ENCODE measurements at regions not wholly inside any gene's neighbourhood (a gene's known extent, or its start where the extent isn't known, plus 50 kb on each side); places are given as distances from the start of the nearest gene placed in this dataset.

DNA sequence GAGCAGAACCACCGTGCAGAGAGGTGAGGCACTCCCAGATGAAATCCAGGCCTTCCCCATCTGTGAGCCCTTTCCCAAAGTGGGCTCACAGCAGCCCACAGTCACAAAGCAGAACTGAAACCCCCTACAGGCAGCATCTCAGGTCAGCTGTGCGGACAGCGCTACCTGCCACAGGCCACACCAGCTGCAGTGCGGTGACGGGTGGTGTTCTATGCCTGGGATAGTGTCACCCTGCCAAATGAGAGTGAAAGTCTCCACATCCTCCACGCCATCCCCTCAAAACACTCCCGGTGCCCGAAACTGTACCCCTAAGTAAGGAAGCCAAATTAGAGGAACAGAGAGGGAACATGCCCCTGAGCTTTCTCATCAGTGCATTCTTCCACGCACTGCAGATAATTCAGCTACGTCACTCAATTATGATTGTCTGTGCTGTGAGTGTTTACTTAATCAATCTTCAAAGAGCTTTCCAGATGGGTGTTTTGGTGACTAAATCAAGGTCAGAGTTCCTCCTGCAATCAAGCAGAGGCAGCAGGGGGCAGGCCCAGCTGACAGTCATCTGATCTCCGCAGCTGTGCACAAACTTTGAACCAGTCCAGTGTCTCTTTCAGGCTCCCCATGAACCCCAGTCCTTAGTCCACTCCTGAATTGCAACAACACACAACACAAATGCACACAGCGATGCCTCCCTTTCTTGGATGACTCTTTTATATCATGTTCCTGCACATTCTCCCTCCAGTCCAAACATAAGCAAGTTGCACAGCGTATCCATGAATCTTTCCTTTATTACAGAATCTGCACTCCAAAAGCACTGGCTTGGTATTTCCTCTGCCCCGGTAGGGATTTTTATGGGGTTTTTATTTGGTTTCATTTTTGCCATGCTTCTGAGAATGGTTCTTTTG, 150.0 kb downstream of the TOMM20 start:
- Histone ChIP-seq H3K4me1 (ENCODE audit: control insufficient read depth, insufficient read depth, low read length) (peaks cover 39% of the 10 kb centered on the region), H3K27ac (ENCODE audit: low read length) (peak overlapping the region; percentile 98), H3K4me3 (ENCODE audit: low read length) (no peak overlapping the region), H3K27me3 (ENCODE audit: control insufficient read depth, insufficient read depth) (no peaks in the 10 kb centered on the region), H3K9me3 (ENCODE audit: control insufficient read depth, low read length) (no peaks in the 10 kb centered on the region)
- intact Hi-C loops (cut with DNase I) = loop anchor here in 3 of 4 donors (5.0 to 10.0 kb wide), 4 partner anchors 114 to 366 kb away; partner anchors contain the start of gene IRF2BP2 (in 2 of the 3)
- DNase-seq (peak in 1 of 3 donors; percentile 77), ATAC-seq (peak in 1 of 2 donors; percentile 24)
- WGBS = 49% methylated on average over 14 of the region's 14 CpGs

- DNase-seq = no peak
- ATAC-seq = no peak
- H3K27ac ChIP-seq (ENCODE audit: low read length) = peak overlapping the region; percentile 98
- H3K4me1 ChIP-seq (ENCODE audit: control insufficient read depth, insufficient read depth, low read length) = peaks cover 39% of the 10 kb centered on the region
- intact Hi-C loops (cut with DNase I) = loop anchor here in 3 of 4 donors (5.0 to 10.0 kb wide), 4 partner anchors 113 to 366 kb away; partner anchors contain the start of gene IRF2BP2 (in 2 of the 3)
- no peaks in the 10 kb centered on the region for H3K27me3 ChIP-seq (ENCODE audit: control insufficient read depth, insufficient read depth)
- no peaks in the 10 kb centered on the region for H3K9me3 ChIP-seq (ENCODE audit: control insufficient read depth, low read length)
- 67% methylated on average over 7 of the region's 7 CpGs for WGBS
- no peak overlapping the region for H3K4me3 ChIP-seq (ENCODE audit: low read length)
These were observed 150.7 kb downstream of the TOMM20 start for GRCh38 chr1:234977875-234978396.

GRCh38 chr1:234976861-234977680, 151.6 kb downstream of the TOMM20 start:
- Histone ChIP-seq H3K27ac (ENCODE audit: low read length) (peak overlapping the region; percentile 68), H3K27me3 (ENCODE audit: control insufficient read depth, insufficient read depth) (no peaks in the 10 kb centered on the region), H3K9me3 (ENCODE audit: control insufficient read depth, low read length) (no peaks in the 10 kb centered on the region), H3K4me3 (ENCODE audit: low read length) (no peak overlapping the region), H3K4me1 (ENCODE audit: control insufficient read depth, insufficient read depth, low read length) (peaks cover 39% of the 10 kb centered on the region)
- WGBS = 89% methylated on average over 15 of the region's 15 CpGs
- DNase-seq (no peak), ATAC-seq (no peak)
- intact Hi-C loops (cut with DNase I) = loop anchor here in 3 of 4 donors (5.0 to 10.0 kb wide), 4 partner anchors 112 to 365 kb away; partner anchors contain the start of gene IRF2BP2 (in 2 of the 3)

DNA sequence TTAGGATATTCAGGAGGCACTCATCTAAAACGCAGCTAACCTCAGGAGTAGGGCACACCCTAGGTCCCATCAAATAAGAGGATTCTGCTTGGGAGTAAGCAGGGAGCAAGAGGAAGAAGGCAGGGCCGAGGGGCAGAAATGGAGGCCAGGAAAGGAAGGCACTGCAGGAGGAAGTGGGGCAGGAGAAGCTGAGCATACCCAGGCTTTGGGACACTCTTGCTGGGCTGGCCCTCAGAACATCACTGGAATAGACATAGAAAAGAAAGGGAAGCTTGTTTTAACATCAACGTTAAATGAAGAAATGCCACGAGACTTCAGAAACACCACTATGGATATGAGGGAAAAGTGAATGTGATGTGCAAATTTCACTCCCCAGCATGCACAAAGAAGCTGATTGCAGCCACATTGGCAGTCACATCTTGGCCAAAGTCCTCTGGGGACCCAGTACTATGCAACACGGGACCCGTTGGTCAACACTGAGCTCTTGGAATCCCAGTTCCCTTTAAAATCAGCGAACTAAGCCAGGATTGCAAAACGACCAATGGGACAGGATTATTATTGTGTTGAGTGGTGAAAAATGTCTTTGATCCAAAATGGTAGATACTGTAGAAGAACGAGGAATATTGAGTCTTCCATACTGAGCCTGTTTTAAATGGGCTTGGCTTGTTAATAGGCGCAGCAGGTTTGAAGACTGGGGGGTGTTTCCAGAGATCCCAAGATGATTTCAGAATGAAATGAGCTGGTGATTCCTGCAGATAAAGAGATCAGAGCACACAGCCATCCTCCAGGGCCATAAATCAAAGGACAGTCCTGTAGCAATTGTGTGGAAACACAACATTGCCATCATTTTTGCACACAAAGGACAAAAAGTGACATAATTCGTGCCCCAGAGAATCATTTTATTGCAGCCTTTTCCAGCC, 152.4 kb downstream of the TOMM20 start:
- Histone ChIP-seq H3K27me3 (ENCODE audit: control insufficient read depth, insufficient read depth) (no peaks in the 10 kb centered on the region), H3K4me1 (ENCODE audit: control insufficient read depth, insufficient read depth, low read length) (peaks cover 33% of the 10 kb centered on the region), H3K27ac (ENCODE audit: low read length) (peak overlapping the region; percentile 78), H3K9me3 (ENCODE audit: control insufficient read depth, low read length) (no peaks in the 10 kb centered on the region), H3K4me3 (ENCODE audit: low read length) (no peak overlapping the region)
- DNase-seq (peak; percentile 77 to 83 (median 81)), ATAC-seq (peak; percentile 22 to 62)
- intact Hi-C loops (cut with DNase I) = loop anchor here in 3 of 4 donors (5.0 to 10.0 kb wide), 4 partner anchors 111 to 364 kb away; partner anchors contain the start of gene IRF2BP2 (in 2 of the 3)
- 72% methylated on average over 11 of the region's 11 CpGs for WGBS

DNA sequence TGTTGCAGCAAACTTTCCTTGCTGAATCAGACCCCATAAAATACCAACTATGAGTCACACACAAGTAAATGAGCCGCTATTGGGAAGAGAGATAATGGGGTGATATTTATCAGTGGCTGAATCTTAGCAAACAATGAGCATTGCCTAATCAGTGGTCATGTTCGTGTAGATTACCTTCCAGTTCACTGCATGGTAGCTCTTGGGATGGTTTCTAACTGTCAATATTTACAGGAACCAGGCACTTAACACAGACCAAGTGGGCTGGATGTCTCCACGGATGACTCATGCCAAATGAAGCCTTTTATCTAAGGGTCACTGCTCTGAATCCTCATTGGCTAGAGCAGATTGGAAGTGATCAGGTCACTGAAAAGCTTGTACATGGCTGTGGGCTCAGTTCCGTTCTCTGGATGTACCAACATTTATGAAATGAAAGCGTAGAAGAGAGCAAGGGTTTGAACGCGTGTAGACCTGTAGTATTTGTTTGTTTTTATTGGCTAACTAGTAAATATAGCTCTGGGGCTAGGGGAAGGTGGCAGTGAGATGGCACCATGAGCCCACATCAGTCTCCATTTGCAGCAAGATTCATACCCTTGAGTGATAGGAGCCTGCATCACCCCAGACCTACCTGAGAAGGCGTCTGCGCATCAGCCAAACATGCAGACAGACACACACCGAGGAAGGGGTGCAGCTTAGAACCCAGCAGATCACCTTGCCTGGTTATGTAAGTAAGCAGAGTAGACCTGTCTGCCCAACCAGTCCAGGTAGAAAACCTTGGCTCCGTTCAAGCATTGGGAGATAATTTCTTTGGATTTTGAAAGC, 153.3 kb downstream of the TOMM20 start:
- Histone ChIP-seq H3K4me1 (ENCODE audit: control insufficient read depth, insufficient read depth, low read length) (peaks cover 30% of the 10 kb centered on the region), H3K27me3 (ENCODE audit: control insufficient read depth, insufficient read depth) (no peaks in the 10 kb centered on the region), H3K9me3 (ENCODE audit: control insufficient read depth, low read length) (no peaks in the 10 kb centered on the region), H3K4me3 (ENCODE audit: low read length) (no peak overlapping the region), H3K27ac (ENCODE audit: low read length) (peak overlapping the region; percentile 78)
- DNase-seq = no peak
- intact Hi-C loops (cut with DNase I) = loop anchor here in 3 of 4 donors (5.0 to 10.0 kb wide), 4 partner anchors 111 to 363 kb away; partner anchors contain the start of gene IRF2BP2 (in 2 of the 3)
- peak; percentile 9 to 57 for ATAC-seq
- WGBS = 77% methylated on average over 11 of the region's 11 CpGs

DNA sequence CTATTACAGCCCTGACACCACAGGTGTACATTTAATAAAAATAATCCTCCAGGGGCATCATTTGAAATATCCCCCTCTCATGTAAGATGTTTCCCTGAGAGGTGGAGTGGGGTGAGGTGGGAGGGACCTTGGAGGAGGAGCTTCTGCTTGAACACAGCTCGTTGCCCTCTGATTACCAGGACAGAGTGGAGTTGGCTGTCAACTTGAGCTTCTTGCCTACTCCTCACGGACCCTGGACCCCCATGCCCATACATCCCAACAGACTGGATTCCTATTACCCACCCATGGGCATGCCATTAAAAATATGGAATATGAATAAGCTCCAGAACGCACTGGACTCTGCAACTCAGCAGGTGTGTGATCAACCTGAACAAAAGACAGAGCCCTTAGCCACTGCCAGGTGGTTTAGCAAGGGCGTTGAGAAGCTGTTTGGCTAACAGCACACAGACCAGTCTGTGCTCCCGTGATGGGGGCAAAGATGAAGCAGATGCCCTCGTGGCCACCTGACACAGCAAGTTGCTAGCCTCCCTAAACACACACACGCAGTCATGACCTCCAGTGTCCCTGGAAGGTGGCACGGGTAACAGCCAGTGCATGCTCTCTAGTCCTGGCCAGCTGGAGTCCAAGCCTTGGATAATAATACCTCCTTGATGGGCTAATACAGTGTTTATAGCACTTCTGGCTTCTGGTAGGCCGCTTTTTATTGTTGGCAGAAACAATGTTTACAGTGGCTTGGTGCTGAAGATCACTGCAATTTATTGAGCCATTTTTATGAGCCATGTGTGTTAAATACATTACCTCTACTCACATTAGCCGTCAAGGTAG, 155.0 kb downstream of the TOMM20 start:
- peaks cover 32% of the 10 kb centered on the region for H3K4me1 ChIP-seq (ENCODE audit: control insufficient read depth, insufficient read depth, low read length)
- intact Hi-C loops (cut with DNase I) = loop anchor here in 3 of 4 donors (10.0 kb wide), 3 partner anchors 109 to 359 kb away; partner anchors contain the start of gene IRF2BP2 (in 1 of the 3)
- no peak for ATAC-seq
- H3K27ac ChIP-seq (ENCODE audit: low read length) = no peak overlapping the region
- H3K4me3 ChIP-seq (ENCODE audit: low read length) = no peak overlapping the region
- no peak for DNase-seq
- no peaks in the 10 kb centered on the region for H3K9me3 ChIP-seq (ENCODE audit: control insufficient read depth, low read length)
- 84% methylated on average over 10 of the region's 10 CpGs for WGBS
- H3K27me3 ChIP-seq (ENCODE audit: control insufficient read depth, insufficient read depth) = no peaks in the 10 kb centered on the region

GRCh38 chr1:234972411-234973191, 156.0 kb downstream of the TOMM20 start:
- Histone ChIP-seq H3K4me1 (ENCODE audit: control insufficient read depth, insufficient read depth, low read length) (peaks cover 24% of the 10 kb centered on the region), H3K27me3 (ENCODE audit: control insufficient read depth, insufficient read depth) (no peaks in the 10 kb centered on the region), H3K4me3 (ENCODE audit: low read length) (no peak overlapping the region), H3K27ac (ENCODE audit: low read length) (no peak overlapping the region), H3K9me3 (ENCODE audit: control insufficient read depth, low read length) (no peaks in the 10 kb centered on the region)
- DNase-seq (no peak), ATAC-seq (no peak)
- intact Hi-C loops (cut with DNase I) = loop anchor here in 3 of 4 donors (10.0 kb wide), 3 partner anchors 108 to 358 kb away; partner anchors contain the start of gene IRF2BP2 (in 1 of the 3)
- WGBS = 80% methylated on average over 19 of the region's 19 CpGs

- intact Hi-C loops (cut with DNase I) = loop anchor here in 3 of 4 donors (10.0 kb wide), 3 partner anchors 107 to 357 kb away; partner anchors contain the start of gene IRF2BP2 (in 1 of the 3)
- 88% methylated on average over 9 of the region's 9 CpGs for whole genome bisulfite sequencing
- peak overlapping the region; percentile 87 for H3K27ac ChIP-seq (ENCODE audit: low read length)
- no peak overlapping the region for H3K4me3 ChIP-seq (ENCODE audit: low read length)
- H3K9me3 ChIP-seq (ENCODE audit: control insufficient read depth, low read length) = no peaks in the 10 kb centered on the region
- H3K27me3 ChIP-seq (ENCODE audit: control insufficient read depth, insufficient read depth) = no peaks in the 10 kb centered on the region
- ATAC-seq = no peak
- no peak for DNase-seq
- peaks cover 23% of the 10 kb centered on the region for H3K4me1 ChIP-seq (ENCODE audit: control insufficient read depth, insufficient read depth, low read length)
These were observed 156.9 kb downstream of the TOMM20 start for GRCh38 chr1:234971586-234972297.

Data from right cardiac atrium (tissue), 5 donors.